ENCODE measurements at regions not wholly inside any gene's neighbourhood (a gene's known extent, or its start where the extent isn't known, plus 50 kb on each side); places are given as distances from the start of the nearest gene placed in this dataset.

- Histone ChIP-seq H3K9me3 (ENCODE audit: control insufficient read depth in 2 of 3, insufficient read depth in 1 of 3, low read length in 3 of 3) (no peaks in the 10 kb centered on the region), H3K4me1 (ENCODE audit: control insufficient read depth in 2 of 3, insufficient read depth in 2 of 3, low read depth in 1 of 3, low read length in 3 of 3) (no peaks in the 10 kb centered on the region), H3K36me3 (ENCODE audit: control insufficient read depth in 2 of 3, insufficient read depth in 3 of 3, low read length in 3 of 3) (no peaks in the 10 kb centered on the region), H3K4me3 (ENCODE audit: low read length in 3 of 3) (no peak overlapping the region), H3K27ac (ENCODE audit: low read depth in 2 of 2, low read length in 2 of 2) (no peak overlapping the region), H3K27me3 (ENCODE audit: control insufficient read depth, insufficient read depth, low read length) (no peaks in the 10 kb centered on the region), H3K9ac (ENCODE audit: low read length in 3 of 3) (no peak overlapping the region)
- intact Hi-C loops (cut with DNase I), result no loop called here
- FAIRE-seq (no peak), DNase-seq (peak in 1 of 5 donors; percentile 7)
- no peak for TF ChIP-seq CTCF (IDR thresholded peaks at IDR 0.05; ENCODE audit: borderline replicate concordance, extremely low read depth, insufficient read depth)
Measured at GRCh38 chr1:178644308-178645120, 80.5 kb upstream of the RALGPS2 start.

- intact Hi-C loops (cut with DNase I), result no loop called here
- no peaks in the 10 kb centered on the region for H3K4me1 ChIP-seq (ENCODE audit: control insufficient read depth in 2 of 3, insufficient read depth in 2 of 3, low read depth in 1 of 3, low read length in 3 of 3)
- H3K9me3 ChIP-seq (ENCODE audit: control insufficient read depth in 2 of 3, insufficient read depth in 1 of 3, low read length in 3 of 3), result no peaks in the 10 kb centered on the region
- TF ChIP-seq CTCF (IDR thresholded peaks at IDR 0.05; ENCODE audit: borderline replicate concordance, extremely low read depth, insufficient read depth), result no peak
- H3K36me3 ChIP-seq (ENCODE audit: control insufficient read depth in 2 of 3, insufficient read depth in 3 of 3, low read length in 3 of 3), result no peaks in the 10 kb centered on the region
- no peak overlapping the region for H3K9ac ChIP-seq (ENCODE audit: low read length in 3 of 3)
- H3K27me3 ChIP-seq (ENCODE audit: control insufficient read depth, insufficient read depth, low read length), result no peaks in the 10 kb centered on the region
- DNase-seq (peak in 4 of 5 donors; percentile 49 to 70 (median 58)), FAIRE-seq (no peak)
- no peak overlapping the region for H3K4me3 ChIP-seq (ENCODE audit: low read length in 3 of 3)
- H3K27ac ChIP-seq (ENCODE audit: low read depth in 2 of 2, low read length in 2 of 2), result no peak overlapping the region
Measured at GRCh38 chr1:178645157-178645807, 79.8 kb upstream of the RALGPS2 start.

GRCh38 chr1:178645808-178646200 lies 79.2 kb upstream of the RALGPS2 start:
- no peak overlapping the region for H3K9ac ChIP-seq (ENCODE audit: low read length in 3 of 3)
- H3K36me3 ChIP-seq (ENCODE audit: control insufficient read depth in 2 of 3, insufficient read depth in 3 of 3, low read length in 3 of 3), result no peaks in the 10 kb centered on the region
- no peak for DNase-seq
- H3K27me3 ChIP-seq (ENCODE audit: control insufficient read depth, insufficient read depth, low read length), result no peaks in the 10 kb centered on the region
- no peaks in the 10 kb centered on the region for H3K9me3 ChIP-seq (ENCODE audit: control insufficient read depth in 2 of 3, insufficient read depth in 1 of 3, low read length in 3 of 3)
- H3K4me3 ChIP-seq (ENCODE audit: low read length in 3 of 3), result no peak overlapping the region
- H3K4me1 ChIP-seq (ENCODE audit: control insufficient read depth in 2 of 3, insufficient read depth in 2 of 3, low read depth in 1 of 3, low read length in 3 of 3), result no peaks in the 10 kb centered on the region
- no peak overlapping the region for H3K27ac ChIP-seq (ENCODE audit: low read depth in 2 of 2, low read length in 2 of 2)
- intact Hi-C loops (cut with DNase I), result no loop called here
- no peak for FAIRE-seq
- TF ChIP-seq CTCF (IDR thresholded peaks at IDR 0.05; ENCODE audit: borderline replicate concordance, extremely low read depth, insufficient read depth), result no peak

Measured in kidney (tissue), 13 donors.